Activated T-helper 2 cell treated with anti-CD3 and anti-CD28 coated beads, Interferon-gamma antibody, Interleukin-2, Interleukin-4, amounts not matched to agents 10 μg/mL and 5 μg/mL and 100 μg/mL, durations not matched to agents 14 hours and 24 hours and 36 hours (primary cell): ENCODE measurements at regions not wholly inside any gene's neighbourhood (a gene's known extent, or its start where the extent isn't known, plus 50 kb on each side); places are given as distances from the start of the nearest gene placed in this dataset.

Source experiments
- DNase-seq: peaks from one replicate; pipeline ENCODE4 v3.0.0; 2021; ENCODE audit warnings: low spot score
- H3K27ac Mint-ChIP-seq: one replicate; pipeline ENCODE4 v1.8.0; 2021; ENCODE audit warnings: mixed read lengths
- H3K27me3 Mint-ChIP-seq: one replicate; pipeline ENCODE4 v1.8.0; 2021; ENCODE audit warnings: low read depth, mixed read lengths
- H3K36me3 Mint-ChIP-seq: one replicate; pipeline ENCODE4 v1.8.0; 2021; ENCODE audit warnings: low read depth, mixed read lengths
- H3K4me1 Mint-ChIP-seq: one replicate; pipeline ENCODE4 v1.8.0; 2021; ENCODE audit warnings: low read depth, mixed read lengths
- H3K4me3 Mint-ChIP-seq: one replicate; pipeline ENCODE4 v1.8.0; 2021; ENCODE audit warnings: low read depth, mild to moderate bottlenecking, moderate library complexity, mixed read lengths
- H3K9me3 Mint-ChIP-seq: one replicate; pipeline ENCODE4 v1.8.0; 2021; ENCODE audit warnings: mixed read lengths
- intact Hi-C: fragments of 100-400 bp; cut with micrococcal nuclease; formaldehyde crosslinking; loops from one replicate; pipeline ENCODE4 v1.15.1; 2023

DNA sequence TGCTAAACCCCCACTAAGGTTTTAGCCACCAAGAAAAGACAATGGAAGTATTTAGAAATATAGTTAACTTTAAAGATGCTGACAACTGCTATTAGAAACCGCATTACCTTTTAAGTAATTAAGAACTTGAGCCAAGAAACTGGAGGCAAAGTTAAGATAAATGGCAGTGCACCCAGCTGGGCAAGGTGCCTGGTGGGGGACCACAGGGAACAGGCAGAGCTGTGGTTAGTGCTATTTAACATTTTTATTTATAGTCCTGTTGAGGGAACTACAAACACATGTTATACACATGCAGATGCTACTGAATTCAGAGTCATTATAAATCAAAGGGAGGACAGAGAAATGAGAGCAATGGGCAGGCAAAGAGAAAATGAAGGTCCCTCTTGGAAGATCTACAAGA is 447.9 kb downstream of the TFAP2B start:
- Mint-ChIP-seq H3K27ac (no peak overlapping the region), H3K4me1 (no peaks in the 10 kb centered on the region), H3K36me3 (no peaks in the 10 kb centered on the region), H3K9me3 (peaks cover 4% of the 10 kb centered on the region), H3K4me3 (no peak overlapping the region), H3K27me3 (no peaks in the 10 kb centered on the region)
- DNase-seq, result no peak
- intact Hi-C loops, result no loop called here

DNA sequence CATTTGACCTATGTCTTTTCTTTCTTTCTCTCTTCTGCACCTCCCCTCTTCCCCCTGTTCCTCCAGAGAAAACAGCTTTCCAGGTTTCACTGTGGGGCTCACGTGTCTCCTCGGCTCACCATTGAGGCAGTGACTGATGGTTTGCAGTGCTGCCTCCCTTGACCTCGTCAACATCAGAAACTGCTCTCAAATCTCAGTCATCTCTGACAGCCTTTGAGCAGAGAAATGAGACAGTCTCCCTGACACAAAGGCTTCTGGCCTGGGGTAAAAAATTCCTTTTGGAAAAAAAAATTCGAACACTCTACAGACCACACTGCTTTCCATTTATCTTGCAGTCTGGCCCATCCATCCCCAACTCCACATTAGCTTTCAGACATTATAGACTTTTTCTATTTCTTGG is 450.0 kb downstream of the TFAP2B start:
- Mint-ChIP-seq H3K4me3 (no peak overlapping the region), H3K27me3 (no peaks in the 10 kb centered on the region), H3K36me3 (no peaks in the 10 kb centered on the region), H3K4me1 (no peaks in the 10 kb centered on the region), H3K9me3 (peaks cover 4% of the 10 kb centered on the region), H3K27ac (no peak overlapping the region)
- DNase-seq, result no peak
- intact Hi-C loops, result no loop called here

DNA sequence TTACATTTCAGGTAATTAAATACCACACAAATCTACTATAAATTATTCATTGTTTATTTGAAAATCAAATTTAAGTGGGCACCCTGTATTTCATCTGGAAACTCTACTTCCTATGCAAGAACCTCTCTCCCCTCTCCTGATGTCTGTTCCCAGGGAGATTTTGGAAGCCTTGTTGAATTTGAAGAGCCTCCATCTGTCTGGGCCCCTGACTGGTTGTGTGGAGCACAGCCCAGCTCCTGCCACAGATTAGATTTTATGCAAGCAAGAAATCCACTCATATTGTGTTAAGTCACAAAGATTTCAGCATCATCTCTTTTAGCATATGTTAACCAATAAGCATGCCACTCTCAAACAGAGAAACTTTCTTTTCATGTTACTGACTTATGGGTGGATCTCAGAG is 451.2 kb downstream of the TFAP2B start:
- Mint-ChIP-seq H3K36me3 (no peaks in the 10 kb centered on the region), H3K27me3 (no peaks in the 10 kb centered on the region), H3K4me1 (no peaks in the 10 kb centered on the region), H3K4me3 (no peak overlapping the region), H3K9me3 (peaks cover 4% of the 10 kb centered on the region), H3K27ac (no peak overlapping the region)
- DNase-seq, result no peak
- intact Hi-C loops, result no loop called here

DNA sequence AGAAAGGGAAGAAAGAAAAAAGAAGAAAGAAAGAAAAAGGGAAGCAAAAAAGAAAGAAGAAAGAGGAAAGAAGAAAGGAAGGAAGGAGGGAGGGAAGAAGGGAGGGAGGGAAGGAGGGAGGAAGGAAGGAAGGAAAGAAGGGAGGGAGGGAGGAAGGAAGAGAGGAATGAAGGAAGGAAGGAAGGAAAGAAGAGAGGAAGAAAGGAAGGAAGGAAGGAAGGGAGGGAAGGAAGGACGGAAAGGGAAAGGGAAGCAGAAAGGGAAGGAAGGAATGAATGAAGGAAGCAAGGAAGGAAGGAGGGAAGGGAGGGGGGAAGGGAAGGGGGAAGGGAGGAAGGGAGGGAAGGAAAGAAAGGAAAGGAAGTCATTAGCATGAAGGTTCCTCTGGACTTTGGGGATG is 452.9 kb downstream of the TFAP2B start:
- DNase-seq, result no peak
- peaks cover 4% of the 10 kb centered on the region for H3K9me3 Mint-ChIP-seq
- intact Hi-C loops, result no loop called here
- no peaks in the 10 kb centered on the region for H3K36me3 Mint-ChIP-seq
- no peaks in the 10 kb centered on the region for H3K27me3 Mint-ChIP-seq
- H3K4me1 Mint-ChIP-seq, result no peaks in the 10 kb centered on the region
- no peak overlapping the region for H3K4me3 Mint-ChIP-seq
- H3K27ac Mint-ChIP-seq, result no peak overlapping the region

DNA sequence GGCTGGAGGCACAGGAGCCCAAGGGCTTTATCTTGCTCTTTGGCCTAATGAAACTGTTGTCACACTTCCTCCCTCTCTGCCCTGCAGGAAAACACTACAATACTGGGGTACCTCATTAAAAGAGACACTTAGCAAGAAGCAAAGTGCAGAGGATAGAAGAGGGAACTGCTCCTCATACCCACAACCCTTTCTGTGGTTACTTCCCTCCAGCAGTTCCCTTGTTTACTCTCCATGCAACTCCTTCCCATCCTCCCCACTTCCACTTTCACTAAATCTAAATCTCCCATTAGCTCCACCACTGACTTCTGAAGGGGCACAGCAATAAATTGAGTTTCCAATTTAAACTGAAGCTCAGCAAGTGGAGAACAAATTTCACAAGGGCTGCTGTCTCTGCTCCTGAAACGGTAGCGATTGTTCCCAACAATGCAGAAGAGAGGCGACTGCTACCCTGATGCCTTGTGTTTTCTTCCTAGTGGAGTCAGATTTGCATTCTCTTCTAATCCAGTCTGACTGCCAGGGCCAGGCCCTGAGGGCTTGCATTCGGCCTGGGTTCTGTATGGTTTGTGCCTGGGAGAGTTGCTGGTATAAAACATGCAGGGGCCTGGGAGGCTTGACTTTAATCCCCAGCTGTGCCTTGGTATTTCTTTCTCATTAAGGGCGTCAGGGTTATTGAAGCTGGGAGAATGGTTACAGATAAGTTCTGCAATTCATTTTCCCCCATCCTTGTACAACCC is 454.7 kb downstream of the TFAP2B start:
- intact Hi-C loops, result no loop called here
- no peaks in the 10 kb centered on the region for H3K4me1 Mint-ChIP-seq
- H3K36me3 Mint-ChIP-seq, result no peaks in the 10 kb centered on the region
- H3K9me3 Mint-ChIP-seq, result peaks cover 4% of the 10 kb centered on the region
- no peak overlapping the region for H3K27ac Mint-ChIP-seq
- H3K4me3 Mint-ChIP-seq, result no peak overlapping the region
- no peak for DNase-seq
- H3K27me3 Mint-ChIP-seq, result no peaks in the 10 kb centered on the region

DNA sequence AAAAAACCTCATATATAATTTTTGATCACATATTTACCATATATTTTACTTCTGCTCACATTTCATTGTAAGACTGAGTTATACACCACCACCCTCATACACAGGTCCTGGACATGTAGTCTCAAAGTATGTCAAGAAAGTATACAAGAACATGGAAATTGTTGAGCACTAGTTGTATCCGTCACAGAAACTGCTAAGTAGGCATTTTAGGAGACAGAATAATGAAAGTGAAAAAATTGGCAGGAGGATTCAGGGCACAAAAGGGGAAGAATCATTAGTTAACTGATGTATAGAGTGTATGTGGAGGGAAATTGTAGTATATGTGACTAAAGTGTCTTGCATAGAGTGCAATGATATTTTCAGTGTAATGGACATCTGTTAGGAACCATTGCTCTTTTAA is 458.8 kb downstream of the TFAP2B start:
- Mint-ChIP-seq H3K4me3 (no peak overlapping the region), H3K27me3 (no peaks in the 10 kb centered on the region), H3K4me1 (no peaks in the 10 kb centered on the region), H3K36me3 (no peaks in the 10 kb centered on the region), H3K27ac (no peak overlapping the region), H3K9me3 (peaks cover 7% of the 10 kb centered on the region)
- no peak for DNase-seq
- intact Hi-C loops, result no loop called here

DNA sequence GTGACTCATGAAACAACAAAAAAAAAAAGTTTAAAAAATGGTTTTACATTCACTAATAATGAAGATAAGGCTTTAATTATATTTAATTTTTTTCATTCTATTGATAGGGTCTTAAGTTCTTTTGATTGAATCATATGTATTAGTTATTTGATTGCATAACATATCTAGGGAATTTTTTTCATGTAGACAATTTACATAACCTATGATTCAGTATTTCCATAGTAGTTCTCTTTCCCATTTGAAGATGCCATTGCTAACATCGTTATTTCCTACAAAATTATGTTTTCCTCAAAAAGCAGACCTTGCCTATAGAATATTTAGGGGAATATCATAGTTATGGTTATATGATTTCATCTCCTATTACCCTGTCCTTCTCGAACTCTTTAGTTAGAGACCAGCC is 463.4 kb downstream of the TFAP2B start:
- no peak overlapping the region for H3K4me3 Mint-ChIP-seq
- H3K9me3 Mint-ChIP-seq, result peaks cover 7% of the 10 kb centered on the region
- H3K27me3 Mint-ChIP-seq, result no peaks in the 10 kb centered on the region
- no peak overlapping the region for H3K27ac Mint-ChIP-seq
- intact Hi-C loops, result no loop called here
- no peaks in the 10 kb centered on the region for H3K4me1 Mint-ChIP-seq
- no peaks in the 10 kb centered on the region for H3K36me3 Mint-ChIP-seq
- DNase-seq, result no peak

DNA sequence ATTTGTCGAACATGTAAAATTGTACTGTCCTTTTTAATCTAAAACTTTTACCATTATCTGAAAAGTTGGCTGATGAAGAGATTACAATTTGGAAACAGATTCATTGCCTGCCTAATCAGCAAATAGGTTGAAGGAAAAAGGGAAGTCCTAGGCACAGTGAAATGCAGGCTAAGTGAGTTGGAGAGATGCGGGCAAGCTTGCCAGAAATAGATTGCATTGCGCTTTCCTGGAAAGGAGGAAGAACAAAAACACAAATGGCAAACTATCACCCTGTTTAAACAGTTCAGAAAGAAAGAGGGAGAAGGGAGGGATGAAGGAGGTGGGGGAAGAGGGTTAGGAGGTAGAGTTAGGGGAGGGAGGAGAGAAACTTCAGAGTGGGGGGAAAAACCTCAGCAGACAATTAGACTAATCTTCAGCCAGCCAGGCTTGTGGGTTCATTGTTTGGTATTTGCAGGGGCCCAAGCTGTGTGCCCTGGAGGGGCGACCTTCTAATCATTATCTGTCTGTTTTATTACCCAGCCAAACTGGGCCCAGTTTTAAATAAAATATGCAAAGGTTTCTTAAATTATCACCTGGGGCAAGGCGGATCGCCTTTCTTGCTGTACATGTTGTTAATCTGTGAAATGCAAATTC is 465.2 kb downstream of the TFAP2B start:
- peaks cover 7% of the 10 kb centered on the region for H3K9me3 Mint-ChIP-seq
- no peak overlapping the region for H3K4me3 Mint-ChIP-seq

DNA sequence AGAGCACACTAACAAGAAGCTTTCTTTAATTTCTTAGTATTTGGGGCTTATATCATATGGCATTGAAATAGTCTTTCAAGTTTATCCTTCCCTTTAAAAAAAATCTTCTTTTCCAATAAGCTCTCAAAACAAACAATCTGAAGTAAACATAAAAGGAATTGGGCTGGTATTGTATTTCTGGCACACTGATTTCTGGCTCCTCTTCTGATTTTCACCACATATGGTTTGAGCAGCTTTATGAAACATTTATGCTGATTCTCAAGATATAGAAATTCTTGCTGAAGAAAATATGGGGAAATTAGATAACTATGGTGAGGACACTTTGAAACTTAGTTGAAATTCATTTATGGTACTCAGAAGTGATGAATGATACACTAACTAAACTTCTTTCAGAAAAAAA is 467.2 kb downstream of the TFAP2B start:
- no peak overlapping the region for H3K4me3 Mint-ChIP-seq
- intact Hi-C loops, result no loop called here
- no peaks in the 10 kb centered on the region for H3K36me3 Mint-ChIP-seq
- no peak for DNase-seq
- H3K9me3 Mint-ChIP-seq, result peaks cover 2% of the 10 kb centered on the region
- no peak overlapping the region for H3K27ac Mint-ChIP-seq
- H3K4me1 Mint-ChIP-seq, result no peaks in the 10 kb centered on the region
- no peaks in the 10 kb centered on the region for H3K27me3 Mint-ChIP-seq

More for the DNA sequence above, 465.2 kb downstream of the TFAP2B start:
- H3K4me1 Mint-ChIP-seq, result no peaks in the 10 kb centered on the region
- no peak for DNase-seq
- H3K27me3 Mint-ChIP-seq, result no peaks in the 10 kb centered on the region
- intact Hi-C loops, result no loop called here
- H3K27ac Mint-ChIP-seq, result no peak overlapping the region
- no peaks in the 10 kb centered on the region for H3K36me3 Mint-ChIP-seq

DNA sequence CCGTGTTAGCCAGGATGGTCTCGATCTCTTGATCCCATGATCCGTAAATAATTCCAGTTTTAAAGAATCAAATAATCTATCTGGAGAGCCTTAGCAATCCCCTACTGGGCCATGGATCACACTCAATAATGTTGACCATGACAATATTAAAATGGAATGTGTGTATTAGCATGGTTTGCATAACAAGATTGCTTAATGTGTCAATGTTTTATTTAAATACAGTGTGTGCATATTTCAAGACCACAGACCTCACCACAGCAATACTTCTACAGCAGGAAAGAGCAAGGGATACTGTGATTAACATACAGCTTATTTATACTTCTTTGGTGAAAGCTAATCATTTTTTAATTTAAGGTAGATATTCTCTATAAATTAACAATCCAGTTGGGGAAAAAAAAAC is 470.4 kb downstream of the TFAP2B start:
- Mint-ChIP-seq H3K27me3 (no peaks in the 10 kb centered on the region), H3K4me3 (no peak overlapping the region), H3K9me3 (no peaks in the 10 kb centered on the region), H3K27ac (no peak overlapping the region), H3K36me3 (no peaks in the 10 kb centered on the region), H3K4me1 (no peaks in the 10 kb centered on the region)
- no peak for DNase-seq
- intact Hi-C loops, result no loop called here

DNA sequence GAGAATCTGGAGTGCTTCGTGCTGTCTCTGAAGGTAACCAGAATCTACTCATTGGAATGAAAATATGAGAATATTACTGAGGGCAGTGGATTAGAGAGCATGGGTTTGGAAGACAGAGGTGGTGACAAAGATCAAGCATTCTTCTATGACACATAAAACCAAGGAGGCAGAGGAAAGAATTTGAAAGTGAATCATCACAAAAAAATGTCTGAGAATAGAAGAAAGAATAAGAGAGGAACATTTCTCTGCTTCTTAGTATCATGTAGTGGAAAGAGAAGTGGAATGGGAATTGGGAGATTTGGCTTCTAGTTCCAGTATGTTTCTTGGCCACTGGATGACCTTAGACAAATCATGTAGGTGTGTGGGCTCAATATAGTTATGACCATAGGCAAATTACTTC is 474.0 kb downstream of the TFAP2B start:
- no peak overlapping the region for H3K4me3 Mint-ChIP-seq
- no peak for DNase-seq
- no peaks in the 10 kb centered on the region for H3K27me3 Mint-ChIP-seq
- no peaks in the 10 kb centered on the region for H3K9me3 Mint-ChIP-seq
- H3K27ac Mint-ChIP-seq, result no peak overlapping the region
- H3K36me3 Mint-ChIP-seq, result no peaks in the 10 kb centered on the region
- no peaks in the 10 kb centered on the region for H3K4me1 Mint-ChIP-seq
- intact Hi-C loops, result no loop called here

DNA sequence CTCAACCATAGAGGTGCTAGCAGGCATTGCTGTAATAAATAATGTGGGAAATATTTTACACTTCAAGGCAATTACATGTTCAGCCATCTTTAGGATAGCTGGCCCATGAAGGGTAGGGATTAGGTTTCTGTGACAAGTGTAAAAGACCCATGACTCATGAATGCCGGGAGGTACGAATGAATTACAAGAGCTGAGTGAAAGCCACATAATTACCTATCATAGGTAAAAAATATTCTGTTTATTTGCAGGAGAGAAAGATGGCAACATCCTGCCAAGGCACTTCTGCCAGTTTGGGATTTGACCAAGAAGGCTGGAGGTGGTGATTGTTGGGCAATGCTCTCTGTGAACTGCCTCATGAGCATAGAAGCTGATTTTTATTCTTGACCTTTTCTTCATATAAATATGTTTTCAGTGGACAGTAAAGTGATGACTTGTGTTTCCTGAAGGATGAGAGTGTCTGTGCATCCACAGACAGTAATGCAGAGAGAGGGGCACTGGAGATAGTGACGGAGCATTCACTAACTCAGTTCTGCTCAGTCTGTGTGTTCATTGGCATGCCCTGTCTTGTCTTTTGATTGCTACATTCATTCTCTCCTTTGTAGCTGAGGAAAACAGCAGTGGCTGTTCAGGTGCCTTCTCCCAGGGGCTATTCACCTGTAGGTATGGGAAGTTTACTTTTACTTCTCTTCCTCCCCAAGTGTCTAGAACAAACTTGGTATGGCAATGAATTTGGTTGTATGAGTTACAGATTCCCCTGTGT is 481.1 kb downstream of the TFAP2B start:
- H3K36me3 Mint-ChIP-seq, result no peaks in the 10 kb centered on the region
- DNase-seq, result no peak
- H3K27ac Mint-ChIP-seq, result no peak overlapping the region
- H3K4me1 Mint-ChIP-seq, result no peaks in the 10 kb centered on the region
- H3K27me3 Mint-ChIP-seq, result no peaks in the 10 kb centered on the region
- no peak overlapping the region for H3K4me3 Mint-ChIP-seq
- H3K9me3 Mint-ChIP-seq, result no peaks in the 10 kb centered on the region
- intact Hi-C loops, result no loop called here

DNA sequence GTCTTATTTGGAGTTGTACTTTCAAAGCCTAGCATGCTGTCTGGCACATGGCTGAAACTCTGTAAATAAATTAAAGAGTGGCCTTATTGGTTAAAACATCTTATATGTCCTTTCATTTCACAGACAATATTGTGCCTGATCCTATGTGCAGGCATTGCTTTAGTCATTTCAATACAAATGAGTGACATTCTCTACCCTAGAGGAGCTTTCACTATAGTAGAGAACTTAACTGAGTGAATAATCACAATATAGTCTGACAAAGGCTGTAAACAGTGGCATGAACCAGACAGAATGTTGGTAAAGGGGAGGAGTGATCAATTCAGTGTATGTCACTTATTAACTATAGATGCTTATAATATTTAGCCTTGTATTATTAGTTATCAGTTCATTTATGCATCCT is 481.8 kb downstream of the TFAP2B start:
- Mint-ChIP-seq H3K36me3 (no peaks in the 10 kb centered on the region), H3K27me3 (no peaks in the 10 kb centered on the region), H3K4me1 (no peaks in the 10 kb centered on the region), H3K9me3 (no peaks in the 10 kb centered on the region), H3K4me3 (no peak overlapping the region), H3K27ac (no peak overlapping the region)
- intact Hi-C loops, result no loop called here
- DNase-seq, result no peak
